K562 (cell line): ENCODE measurements at regions not wholly inside any gene's neighbourhood (a gene's known extent, or its start where the extent isn't known, plus 50 kb on each side); places are given as distances from the start of the nearest gene placed in this dataset.
A peak's percentile ranks its signal among the peaks of the same experiment; 100 is the strongest.
"Not testable (repeated sequence)": the region's sequence is repeated elsewhere in the genome, so short reads cannot be mapped to it uniquely, and the experiment has no call there.

Experiments used
- ATAC-seq: fragments of 200-7000 bp; cut with Tn5 transposase; 3 replicates; pipeline ENCODE4 v1.9.1; 2020; ENCODE audit warnings: moderate library complexity
- BruUV-seq: library from RNA; stranded (reverse); fragments of 400-500 nt; replicated peaks from 2 replicates; lab custom pipeline; 2021; lab: Mats Ljungman, UMichigan
- CTCF ChIA-PET: fragments of 300-600 bp; formaldehyde crosslinking; extraction: SDS; loops from one replicate; lab custom pipeline; 2021; ENCODE audit warnings: low intra/inter-chr PET ratio; lab: Yijun Ruan, JAX
- POLR2A ChIA-PET: fragments of 300-600, 350-650 bp; sonication (Branson Sonifier 250); formaldehyde crosslinking; extraction: SDS; loops from one replicate; lab custom pipeline; 2021; ENCODE audit warnings: antibody characterized with exemption, inconsistent platforms; lab: Yijun Ruan, JAX
- DNase-seq, 4 experiments: peaks; one replicate each; pipeline versions ENCODE4 v3.0.0 to v3.0.0-alpha.2; 2011 to 2018; ENCODE audit warnings: low spot score in 3 of 4, mixed read lengths in 3 of 4; ENCODE audit errors: extremely low read depth in 1 of 4
- FAIRE-seq: peaks from 2 replicates; lab custom pipeline; 2011; peaks lifted over from hg19 to GRCh38; lab: Jason Lieb, UNC
- H2AFZ ChIP-seq: 2 replicates; pipeline ENCODE4 v1.6.0; 2011; ENCODE audit warnings: low read depth, low read length, control low read depth, inconsistent platforms
- H3K27ac ChIP-seq: fragments of 200-600 bp; 3 replicates; pipeline ENCODE4 v1.8.0; 2011; ENCODE audit warnings: low read depth, mild to moderate bottlenecking, control low read depth, inconsistent platforms, low read length, moderate library complexity, mixed read lengths; ENCODE audit errors: extremely low read depth
- H3K27me3 ChIP-seq, 2 experiments: fragments of 300-600 bp in 1 of 2; 2 replicates in 1 of 2; 3 replicates in 1 of 2; pipeline versions ENCODE4 v1.6.0 to v1.8.0; 2011; ENCODE audit warnings: inconsistent platforms in 2 of 2, low read length in 2 of 2, mild to moderate bottlenecking in 1 of 2, mixed read lengths in 1 of 2, moderate library complexity in 1 of 2; ENCODE audit not compliant: control insufficient read depth in 2 of 2, insufficient read depth in 2 of 2
- H3K36me3 ChIP-seq: fragments of 300-600 bp; 3 replicates; pipeline ENCODE4 v1.8.0; 2011; ENCODE audit warnings: mild to moderate bottlenecking, low read length, inconsistent platforms; ENCODE audit not compliant: control insufficient read depth, insufficient read depth
- H3K4me1 ChIP-seq, 2 experiments: fragments of 200-600 bp in 1 of 2; replicated peaks in 1 of 2; 2 replicates in 1 of 2; 3 replicates in 1 of 2; pipeline versions ENCODE4 v1.5.1 to v1.8.0; 2011; ENCODE audit warnings: inconsistent platforms in 2 of 2, low read length in 2 of 2, mild to moderate bottlenecking in 1 of 2, mixed read lengths in 1 of 2, moderate library complexity in 1 of 2; ENCODE audit not compliant: control insufficient read depth in 2 of 2, insufficient read depth in 2 of 2
- H3K4me2 ChIP-seq: 2 replicates; pipeline ENCODE4 v1.6.1; 2011; ENCODE audit warnings: low read length, control low read depth, inconsistent platforms, mixed read lengths; ENCODE audit not compliant: insufficient read depth
- H3K4me3 ChIP-seq: fragments of 200-600 bp; sonication (generic), shearing (Covaris generic); 2 replicates; pipeline ENCODE4 v1.5.1; 2016; ENCODE audit warnings: control low read depth, inconsistent platforms
- H3K79me2 ChIP-seq: fragments of 200-600 bp; 3 replicates; pipeline ENCODE4 v1.8.0; 2011; ENCODE audit warnings: low read length, inconsistent platforms; ENCODE audit not compliant: control insufficient read depth, insufficient read depth
- H3K9ac ChIP-seq, 2 experiments: 2 replicates each; pipeline versions ENCODE4 v1.6.0 to v1.6.1; 2011; ENCODE audit warnings: low read depth in 2 of 2, low read length in 2 of 2, control low read depth in 1 of 2, inconsistent platforms in 1 of 2, mild to moderate bottlenecking in 1 of 2, mixed read lengths in 1 of 2; ENCODE audit not compliant: insufficient read depth in 1 of 2
- H3K9me1 ChIP-seq: one replicate; pipeline ENCODE4 v1.6.0; 2011; ENCODE audit warnings: inconsistent platforms, mild to moderate bottlenecking, low read length, moderate library complexity; ENCODE audit not compliant: control insufficient read depth, insufficient read depth
- H3K9me3 ChIP-seq: replicated peaks from 2 replicates; pipeline ENCODE4 v1.5.1; 2011; ENCODE audit warnings: low read depth, low read length, inconsistent platforms; ENCODE audit not compliant: control insufficient read depth, insufficient read depth
- H4K20me1 ChIP-seq: replicated peaks from 2 replicates; pipeline ENCODE4 v1.6.1; 2011; ENCODE audit warnings: low read length, inconsistent platforms, mixed read lengths; ENCODE audit not compliant: control insufficient read depth, insufficient read depth
- ARID1B ChIP-seq: fragments of 450-650 bp; IDR thresholded peaks from 2 replicates; pipeline ENCODE4 v1.6.1; 2016; ENCODE audit warnings: antibody characterized with exemption, mild to moderate bottlenecking, inconsistent platforms
- C11orf30 ChIP-seq: fragments of 450-650 bp; IDR thresholded peaks from 2 replicates; pipeline ENCODE4 v1.6.1; 2016; ENCODE audit warnings: low read depth, mild to moderate bottlenecking
- CC2D1A ChIP-seq: fragments of 450-650 bp; IDR thresholded peaks from 2 replicates; pipeline ENCODE4 v1.6.1; 2017; ENCODE audit warnings: mild to moderate bottlenecking
- CTBP1 ChIP-seq: fragments of 450-650 bp; IDR thresholded peaks from 2 replicates; pipeline ENCODE4 v1.6.1; 2016; ENCODE audit warnings: borderline replicate concordance
- DPF2 ChIP-seq: fragments of 450-650 bp; IDR thresholded peaks from 2 replicates; pipeline ENCODE4 v1.6.1; 2016
- EP300 ChIP-seq: IDR thresholded peaks from 2 replicates; pipeline ENCODE4 v1.6.1; 2012; ENCODE audit warnings: low read length, improper control_type of control experiment
- HDAC1 ChIP-seq, 2 experiments: fragments of 450-650 bp; IDR thresholded peaks; 2 replicates each; pipeline ENCODE4 v1.6.1; 2016 to 2017; ENCODE audit warnings: inconsistent platforms in 1 of 2, mild to moderate bottlenecking in 1 of 2, moderate library complexity in 1 of 2
- HDAC2 ChIP-seq: fragments of 450-650 bp; IDR thresholded peaks from 2 replicates; pipeline ENCODE4 v1.6.1; 2016; ENCODE audit warnings: mild to moderate bottlenecking
- KDM1A ChIP-seq, 2 experiments: fragments of 450-650 bp; IDR thresholded peaks; 2 replicates each; pipeline ENCODE4 v1.6.1; 2016; ENCODE audit warnings: mild to moderate bottlenecking in 2 of 2
- MAFG ChIP-seq: fragments of 450-650 bp; conservative IDR thresholded peaks from 2 replicates; pipeline ENCODE4 v1.6.1; 2016; ENCODE audit warnings: missing genetic modification characterization, missing compliant biosample characterization
- NCOA1 ChIP-seq: fragments of 450-650 bp; IDR thresholded peaks from 2 replicates; pipeline ENCODE4 v1.6.1; 2016; ENCODE audit warnings: low read depth
- NFRKB ChIP-seq: fragments of 450-650 bp; IDR thresholded peaks from 2 replicates; pipeline ENCODE4 v1.6.1; 2016; ENCODE audit warnings: low read depth
- SMARCA4 ChIP-seq: fragments of 450-650 bp; IDR thresholded peaks from 2 replicates; pipeline ENCODE4 v1.6.1; 2016
- TAL1 ChIP-seq: fragments of 450-650 bp; IDR thresholded peaks from 2 replicates; pipeline ENCODE4 v1.6.1; 2016; ENCODE audit warnings: mild to moderate bottlenecking
- ZNF316 ChIP-seq: fragments of 450-650 bp; IDR thresholded peaks from 2 replicates; pipeline ENCODE4 v1.6.1; 2016
- ZNF592 ChIP-seq: fragments of 450-650 bp; IDR thresholded peaks from 2 replicates; pipeline ENCODE4 v1.6.1; 2017; ENCODE audit warnings: antibody characterized with exemption, mild to moderate bottlenecking
- in situ Hi-C: fragments of 300-500 bp; cut with MboI; formaldehyde crosslinking; loops from 4 replicates; pipeline ENCODE4 v1.15.0; 2018; ENCODE audit warnings: inconsistent platforms, mixed read lengths
- intact Hi-C: fragments of 100-400 bp; cut with micrococcal nuclease; formaldehyde crosslinking; loops from 2 replicates; pipeline ENCODE4 v1.14.2; 2022
- TF ChIP-seq, protein P1 (sequence below): fragments of 450-650 bp; IDR thresholded peaks from 2 replicates; pipeline ENCODE4 v1.6.1; 2017; ENCODE audit warnings: antibody characterized with exemption

DNA sequence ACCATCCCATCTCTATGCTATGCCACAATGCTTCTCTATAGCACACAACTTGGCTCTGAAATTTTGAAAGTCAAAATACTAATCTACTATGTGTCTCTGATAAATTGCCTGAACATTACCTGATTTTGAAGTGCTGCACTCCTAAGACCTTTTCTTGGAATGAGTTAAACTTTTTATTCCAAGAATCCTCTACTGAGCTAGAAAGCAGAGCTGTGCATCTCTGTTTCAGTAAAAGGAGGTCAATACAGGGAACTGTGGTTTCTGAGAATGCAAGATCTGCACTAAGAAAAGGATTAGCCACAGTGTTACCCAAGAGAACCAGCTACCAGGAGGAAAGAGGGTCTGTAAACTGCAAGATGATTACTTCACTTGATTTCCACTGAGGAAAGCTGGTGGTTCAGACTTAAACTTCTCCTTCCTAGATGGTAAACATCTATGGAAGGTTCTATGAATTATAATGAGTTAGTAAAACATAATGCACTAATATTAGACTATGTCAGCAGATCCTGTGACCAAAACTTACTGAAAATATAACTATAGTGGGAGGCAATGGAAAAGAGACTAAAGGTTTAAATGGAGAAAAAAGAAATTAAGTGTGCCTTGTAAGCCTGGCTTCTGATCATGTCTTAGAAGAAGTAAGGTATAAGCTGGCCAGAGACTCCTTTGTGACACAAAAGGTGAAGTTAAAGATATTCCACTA lies 588.0 kb upstream of the DEFB115 start:
- H2AFZ ChIP-seq, CTCF ChIA-PET, H3K79me2 ChIP-seq, ATAC-seq, H4K20me1 ChIP-seq, BruUV-seq, H3K9me1 ChIP-seq, H3K27me3 ChIP-seq, H3K4me2 ChIP-seq, H3K4me3 ChIP-seq, in situ Hi-C loops, H3K9me3 ChIP-seq, FAIRE-seq, H3K36me3 ChIP-seq, POLR2A ChIA-PET: not testable (repeated sequence)
- peak in 1 of 4 experiments; percentile 37 for DNase-seq
- peak overlapping the region; percentile 62 for H3K27ac ChIP-seq
- H3K4me1 ChIP-seq = peaks cover 0 to 10% of the 10 kb centered on the region in 2 experiments; a peak in 3 of 5 replicates
- intact Hi-C loops = loop anchor here (5.0 to 10.0 kb wide), 2 partner anchors 53 to 65 kb away; no protein-coding TSS in a partner anchor
- peak overlapping the region in 1 of 2 experiments; percentile 34; a peak in 1 of 4 replicates for H3K9ac ChIP-seq
- TF ChIP-seq C11orf30 (peak; percentile 70), ARID1B (peak; percentile 65; the same call in 1 of the 2 replicates), SMARCA4 (0 out of 2 replicates have a peak, but pooled peaks have one; percentile 56), KDM1A (IDR thresholded peaks at IDR 0.05) (peak; percentile 46 to 66; a peak in 3 of 4 replicates), EP300 (0 out of 2 replicates have a peak, but pooled peaks have one; percentile 8), ZNF592 (peak; percentile 2; the same call in 1 of the 2 replicates), TAL1 (0 out of 2 replicates have a peak, but pooled peaks have one; percentile 13), ZNF316 (peak; percentile 88), CTBP1 (0 out of 2 replicates have a peak, but pooled peaks have one; percentile 11), DPF2 (0 out of 2 replicates have a peak, but pooled peaks have one; percentile 14), HDAC1 (IDR thresholded peaks at IDR 0.05) (peak in 1 of 2 experiments; percentile 52; a peak in 1 of 4 replicates), HDAC2 (0 out of 2 replicates have a peak, but pooled peaks have one; percentile 38), CC2D1A (peak; percentile 99; the same call in 1 of the 2 replicates), MAFG (tag) (peak; percentile 36; the same call in 1 of the 2 replicates), NFRKB (peak; percentile 21; the same call in 1 of the 2 replicates), NCOA1 (peak; percentile 23; the same call in 1 of the 2 replicates)
- TF ChIP-seq, protein P1, sequence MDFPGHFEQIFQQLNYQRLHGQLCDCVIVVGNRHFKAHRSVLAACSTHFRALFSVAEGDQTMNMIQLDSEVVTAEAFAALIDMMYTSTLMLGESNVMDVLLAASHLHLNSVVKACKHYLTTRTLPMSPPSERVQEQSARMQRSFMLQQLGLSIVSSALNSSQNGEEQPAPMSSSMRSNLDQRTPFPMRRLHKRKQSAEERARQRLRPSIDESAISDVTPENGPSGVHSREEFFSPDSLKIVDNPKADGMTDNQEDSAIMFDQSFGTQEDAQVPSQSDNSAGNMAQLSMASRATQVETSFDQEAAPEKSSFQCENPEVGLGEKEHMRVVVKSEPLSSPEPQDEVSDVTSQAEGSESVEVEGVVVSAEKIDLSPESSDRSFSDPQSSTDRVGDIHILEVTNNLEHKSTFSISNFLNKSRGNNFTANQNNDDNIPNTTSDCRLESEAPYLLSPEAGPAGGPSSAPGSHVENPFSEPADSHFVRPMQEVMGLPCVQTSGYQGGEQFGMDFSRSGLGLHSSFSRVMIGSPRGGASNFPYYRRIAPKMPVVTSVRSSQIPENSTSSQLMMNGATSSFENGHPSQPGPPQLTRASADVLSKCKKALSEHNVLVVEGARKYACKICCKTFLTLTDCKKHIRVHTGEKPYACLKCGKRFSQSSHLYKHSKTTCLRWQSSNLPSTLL = peak; percentile 96
